Activated naive CD8-positive, alpha-beta T cell treated with anti-CD3 and anti-CD28 coated beads, Interleukin-2, amount 10 ng/mL, durations not matched to agents 7 days and 5 days (primary cell): ENCODE measurements at regions not wholly inside any gene's neighbourhood (a gene's known extent, or its start where the extent isn't known, plus 50 kb on each side); places are given as distances from the start of the nearest gene placed in this dataset.

Experiments used
- ATAC-seq: fragments of 150-1000 bp; cut with Tn5 transposase; one replicate; pipeline ENCODE4 v1.10.0; 2021; ENCODE audit warnings: low read depth, moderate library complexity
- POLR2A ChIA-PET: fragments of 350-600 bp; sonication (Branson Sonifier 250); formaldehyde crosslinking; loops from one replicate; lab custom pipeline; 2021; ENCODE audit warnings: antibody characterized with exemption; lab: Charles Lee
- DNase-seq: peaks from one replicate; pipeline ENCODE4 v3.0.0; 2021
- H3K27ac Mint-ChIP-seq: one replicate; pipeline ENCODE4 v1.8.0; 2022; ENCODE audit warnings: mild to moderate bottlenecking, mixed read lengths
- H3K27me3 Mint-ChIP-seq: one replicate; pipeline ENCODE4 v1.8.0; 2022; ENCODE audit warnings: mild to moderate bottlenecking, moderate library complexity, mixed read lengths
- H3K36me3 Mint-ChIP-seq: one replicate; pipeline ENCODE4 v1.8.0; 2021; ENCODE audit warnings: mild to moderate bottlenecking, mixed read lengths
- H3K4me1 Mint-ChIP-seq: one replicate; pipeline ENCODE4 v1.8.0; 2021; ENCODE audit warnings: mixed read lengths
- H3K4me3 Mint-ChIP-seq: one replicate; pipeline ENCODE4 v1.8.0; 2022; ENCODE audit warnings: mild to moderate bottlenecking, moderate library complexity, mixed read lengths
- H3K9me3 Mint-ChIP-seq: one replicate; pipeline ENCODE4 v1.8.0; 2021; ENCODE audit warnings: mixed read lengths

DNA sequence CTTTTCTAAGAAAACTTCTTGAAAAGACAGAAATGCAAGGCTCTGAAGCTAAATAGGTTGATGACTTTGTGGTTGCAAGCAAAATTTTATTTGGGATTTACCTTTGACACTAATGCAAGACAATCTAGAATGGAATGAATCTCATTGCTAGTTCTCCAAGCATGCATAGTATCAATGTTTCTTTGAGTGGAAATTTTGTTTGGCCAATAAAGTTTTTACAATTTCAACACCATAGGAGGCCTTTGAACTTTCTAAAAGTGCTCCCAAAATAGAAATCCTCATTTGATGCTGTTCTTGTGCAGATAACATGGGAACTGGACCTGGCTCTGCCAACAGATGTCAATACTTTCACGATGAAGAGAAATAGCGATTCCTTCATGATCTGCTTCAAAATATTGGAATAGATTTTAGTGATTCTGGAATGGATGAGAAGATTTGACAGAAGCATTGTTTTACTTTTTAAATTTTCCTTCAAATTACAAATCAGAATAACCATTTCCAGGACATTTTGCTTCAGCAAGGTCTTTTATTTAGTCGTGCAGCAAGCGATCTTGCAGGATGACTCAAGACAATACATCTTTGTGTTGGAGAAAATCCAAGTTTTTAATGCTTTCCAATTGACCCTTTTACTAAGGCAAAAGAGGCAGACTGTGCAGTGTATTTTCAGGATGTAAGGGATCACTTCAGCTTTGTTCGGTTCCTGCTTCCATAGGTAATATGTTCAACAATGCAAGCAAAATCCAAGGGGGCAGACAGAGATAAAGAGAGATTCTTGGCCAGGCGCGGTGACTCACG is 51.7 kb upstream of the OTUD4 start:
- Mint-ChIP-seq H3K27me3 (peaks cover 7% of the 10 kb centered on the region), H3K9me3 (peaks cover 1% of the 10 kb centered on the region), H3K36me3 (no peaks in the 10 kb centered on the region), H3K4me3 (no peak overlapping the region), H3K4me1 (no peaks in the 10 kb centered on the region), H3K27ac (no peak overlapping the region)
- POLR2A ChIA-PET, result no interaction called here
- ATAC-seq (no peak), DNase-seq (no peak)

DNA sequence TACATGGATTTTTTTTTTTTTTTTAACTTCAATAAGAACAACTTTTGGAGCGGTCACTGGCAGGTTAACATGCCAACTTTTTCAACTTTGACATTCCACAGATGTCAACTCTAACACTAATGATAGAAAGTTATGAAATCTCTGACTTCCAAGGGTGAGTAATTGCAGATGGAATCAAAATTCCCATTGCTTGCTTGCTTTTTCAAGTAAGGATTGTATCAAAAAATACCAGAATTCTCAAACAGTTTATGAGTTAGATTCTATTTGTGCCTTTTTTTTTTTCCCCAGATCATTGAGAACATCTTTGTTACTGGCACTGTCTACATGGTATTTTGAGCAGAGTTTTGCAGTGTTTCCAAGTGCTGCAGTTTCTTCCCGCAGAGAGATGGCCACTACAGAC is 50.3 kb upstream of the OTUD4 start:
- peaks cover 7% of the 10 kb centered on the region for H3K27me3 Mint-ChIP-seq
- ATAC-seq, result no peak

More for the DNA sequence above, 50.3 kb upstream of the OTUD4 start:
- no peaks in the 10 kb centered on the region for H3K36me3 Mint-ChIP-seq
- no peak for DNase-seq
- H3K27ac Mint-ChIP-seq, result no peak overlapping the region
- no peaks in the 10 kb centered on the region for H3K4me1 Mint-ChIP-seq
- POLR2A ChIA-PET, result no interaction called here
- H3K4me3 Mint-ChIP-seq, result no peak overlapping the region
- peaks cover 1% of the 10 kb centered on the region for H3K9me3 Mint-ChIP-seq
